Stimulated activated effector memory CD8-positive, alpha-beta T cell treated with anti-CD3 and anti-CD28 coated beads, Interleukin-12 subunit alpha, Interleukin-12 subunit beta, amount 100 ng/mL, for 72 hours (primary cell): ENCODE measurements at regions not wholly inside any gene's neighbourhood (a gene's known extent, or its start where the extent isn't known, plus 50 kb on each side); places are given as distances from the start of the nearest gene placed in this dataset.

Experiments used
- ATAC-seq: fragments of 150-1000 bp; cut with Tn5 transposase; 2 replicates; pipeline ENCODE4 v1.10.0; 2021
- DNase-seq, 2 donors: peaks; one replicate each; pipeline ENCODE4 v3.0.0; 2021 to 2022; ENCODE audit warnings: low spot score in 2 of 2
- H3K27ac Mint-ChIP-seq: one replicate; pipeline ENCODE4 v1.8.0; 2022; ENCODE audit warnings: mild to moderate bottlenecking, mixed read lengths
- H3K36me3 Mint-ChIP-seq: one replicate; pipeline ENCODE4 v1.8.0; 2022; ENCODE audit warnings: mild to moderate bottlenecking, mixed read lengths
- H3K4me1 Mint-ChIP-seq: one replicate; pipeline ENCODE4 v1.8.0; 2022; ENCODE audit warnings: mixed read lengths
- H3K4me3 Mint-ChIP-seq: one replicate; pipeline ENCODE4 v1.8.0; 2022; ENCODE audit warnings: mild to moderate bottlenecking, mixed read lengths
- H3K9me3 Mint-ChIP-seq: one replicate; pipeline ENCODE4 v1.8.0; 2022; ENCODE audit warnings: mixed read lengths

DNA sequence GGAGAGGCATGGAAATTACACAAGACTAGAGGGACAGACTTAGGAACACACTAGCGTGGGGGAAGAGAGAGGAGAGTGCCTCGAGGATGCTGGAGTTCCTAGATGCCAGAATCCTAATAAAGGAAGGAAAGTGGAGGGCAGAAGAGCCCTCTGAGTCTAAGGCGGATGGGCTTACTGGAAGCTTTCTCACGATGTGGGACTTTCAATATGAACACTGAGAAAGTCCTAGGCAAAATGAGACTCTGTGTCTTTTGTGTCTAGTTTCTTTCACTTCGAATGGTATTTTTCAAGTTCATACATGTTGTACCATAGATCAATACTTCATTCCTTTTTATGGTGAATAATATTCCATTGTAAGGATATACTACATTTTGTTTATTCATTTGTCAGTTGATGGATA lies 239.4 kb downstream of the NSG2 start:
- ATAC-seq = no peak
- H3K4me1 Mint-ChIP-seq = no peaks in the 10 kb centered on the region
- no peaks in the 10 kb centered on the region for H3K36me3 Mint-ChIP-seq
- H3K4me3 Mint-ChIP-seq = no peak overlapping the region
- H3K9me3 Mint-ChIP-seq = peaks cover 3% of the 10 kb centered on the region
- no peak overlapping the region for H3K27ac Mint-ChIP-seq
- DNase-seq = no peak

DNA sequence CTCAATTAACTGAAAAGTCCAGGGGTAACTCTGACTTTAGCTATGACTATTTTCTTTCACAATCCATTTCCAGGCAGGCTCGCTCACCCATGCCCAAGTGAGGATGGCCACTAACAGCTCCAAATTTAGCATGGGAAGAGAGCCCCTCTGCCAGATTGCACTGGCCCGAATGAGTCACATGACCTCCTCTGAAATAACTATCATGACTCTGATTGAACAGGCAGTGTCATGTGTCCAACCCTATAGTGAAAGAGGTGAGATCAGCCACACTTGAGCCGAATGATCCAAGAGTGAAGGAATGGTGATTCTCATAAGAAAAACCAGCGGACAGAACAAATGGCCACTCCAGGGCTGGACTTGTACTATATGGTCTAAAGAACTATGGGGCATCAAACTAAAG lies 242.3 kb downstream of the NSG2 start:
- H3K27ac Mint-ChIP-seq = no peak overlapping the region
- H3K9me3 Mint-ChIP-seq = peaks cover 5% of the 10 kb centered on the region
- ATAC-seq = no peak
- H3K4me1 Mint-ChIP-seq = no peaks in the 10 kb centered on the region
- H3K4me3 Mint-ChIP-seq = no peak overlapping the region
- DNase-seq = no peak
- no peaks in the 10 kb centered on the region for H3K36me3 Mint-ChIP-seq

DNA sequence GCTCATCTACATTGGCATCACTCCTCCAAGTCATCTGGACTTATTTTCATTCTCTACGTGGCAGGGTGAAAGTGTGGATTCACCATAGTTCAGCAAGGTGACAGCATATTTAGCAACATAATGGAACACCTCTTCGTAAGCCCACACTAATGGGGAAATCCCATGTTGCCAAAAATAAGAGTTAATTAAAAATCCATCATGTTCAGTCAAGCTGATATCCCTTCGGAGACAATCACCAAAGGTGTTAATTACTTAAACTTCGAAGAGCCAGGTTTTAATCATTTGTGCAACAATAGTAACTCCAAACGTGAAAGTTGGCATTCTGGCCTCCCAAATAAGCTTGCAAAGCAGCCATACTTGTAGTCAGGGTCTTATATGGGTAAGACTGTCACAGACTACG lies 242.9 kb downstream of the NSG2 start:
- ATAC-seq (no peak), DNase-seq (peak in 1 of 2 donors; percentile 15)
- Mint-ChIP-seq H3K4me3 (no peak overlapping the region), H3K9me3 (peaks cover 6% of the 10 kb centered on the region), H3K27ac (no peak overlapping the region), H3K4me1 (no peaks in the 10 kb centered on the region), H3K36me3 (no peaks in the 10 kb centered on the region)

DNA sequence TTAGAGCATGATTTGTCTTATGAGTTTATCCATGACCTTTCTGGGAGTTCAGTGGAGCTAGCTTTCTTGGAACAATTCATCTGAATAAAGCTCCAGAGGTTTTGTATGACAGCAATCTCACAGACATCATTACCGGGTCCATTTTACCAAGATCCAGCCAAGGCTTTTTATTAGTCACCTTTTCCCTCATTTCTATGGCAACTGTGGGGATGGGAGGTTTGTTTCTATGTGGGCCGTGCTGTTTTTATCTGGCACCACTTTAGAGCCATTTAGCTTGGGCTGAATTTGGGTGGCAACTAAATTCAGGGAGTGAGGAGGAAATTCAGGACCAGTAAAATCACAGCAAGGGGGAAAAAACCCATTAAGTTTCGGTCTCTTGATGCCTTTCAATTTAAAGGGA lies 245.7 kb downstream of the NSG2 start:
- Mint-ChIP-seq H3K9me3 (peaks cover 7% of the 10 kb centered on the region), H3K27ac (no peak overlapping the region), H3K36me3 (no peaks in the 10 kb centered on the region), H3K4me3 (no peak overlapping the region), H3K4me1 (no peaks in the 10 kb centered on the region)
- DNase-seq = no peak
- no peak for ATAC-seq

DNA sequence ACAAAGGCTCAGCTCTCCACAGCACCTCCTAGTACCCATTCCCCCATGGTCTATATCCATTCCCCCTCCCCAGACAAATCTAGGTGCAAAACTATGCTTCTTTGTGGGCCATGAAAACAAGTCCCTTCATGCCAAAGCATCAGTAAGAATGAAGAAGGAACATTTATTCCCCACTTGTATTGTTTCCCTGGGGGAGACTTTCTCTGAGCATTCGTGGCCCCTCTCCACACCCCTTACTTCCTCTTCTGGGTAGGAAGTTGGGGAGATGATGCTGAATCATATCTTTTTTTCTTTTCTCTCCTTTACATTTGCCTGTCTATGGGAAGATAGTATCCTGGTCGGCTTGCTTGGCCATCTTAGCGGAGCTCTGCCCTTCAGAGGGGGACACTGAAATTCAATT lies 246.8 kb downstream of the NSG2 start:
- no peaks in the 10 kb centered on the region for H3K4me1 Mint-ChIP-seq
- DNase-seq (no peak), ATAC-seq (no peak)
- no peak overlapping the region for H3K4me3 Mint-ChIP-seq
- no peaks in the 10 kb centered on the region for H3K36me3 Mint-ChIP-seq
- no peak overlapping the region for H3K27ac Mint-ChIP-seq
- peaks cover 7% of the 10 kb centered on the region for H3K9me3 Mint-ChIP-seq

DNA sequence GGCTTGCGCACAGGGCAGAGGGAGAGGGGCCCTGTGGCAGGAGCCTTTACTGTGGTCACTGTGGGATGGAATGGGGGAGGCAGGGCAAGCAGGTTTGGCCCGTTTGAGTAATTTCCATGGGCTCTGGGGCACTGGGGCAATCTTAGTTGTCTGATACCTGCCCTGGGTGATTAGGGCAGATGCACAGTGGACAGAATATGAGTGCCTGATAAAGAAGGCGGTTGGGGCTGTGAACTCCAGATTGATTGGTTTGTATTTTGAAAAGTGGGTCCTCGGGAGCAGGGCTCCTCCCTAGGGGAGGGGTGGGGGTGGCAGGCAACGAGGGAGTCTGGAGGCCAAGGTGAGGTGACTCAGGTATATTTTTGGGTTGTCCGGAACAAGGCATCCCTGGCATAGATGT lies 247.5 kb downstream of the NSG2 start:
- Mint-ChIP-seq H3K4me3 (no peak overlapping the region), H3K27ac (no peak overlapping the region), H3K9me3 (peaks cover 7% of the 10 kb centered on the region), H3K4me1 (no peaks in the 10 kb centered on the region), H3K36me3 (no peaks in the 10 kb centered on the region)
- no peak for DNase-seq
- ATAC-seq = no peak

DNA sequence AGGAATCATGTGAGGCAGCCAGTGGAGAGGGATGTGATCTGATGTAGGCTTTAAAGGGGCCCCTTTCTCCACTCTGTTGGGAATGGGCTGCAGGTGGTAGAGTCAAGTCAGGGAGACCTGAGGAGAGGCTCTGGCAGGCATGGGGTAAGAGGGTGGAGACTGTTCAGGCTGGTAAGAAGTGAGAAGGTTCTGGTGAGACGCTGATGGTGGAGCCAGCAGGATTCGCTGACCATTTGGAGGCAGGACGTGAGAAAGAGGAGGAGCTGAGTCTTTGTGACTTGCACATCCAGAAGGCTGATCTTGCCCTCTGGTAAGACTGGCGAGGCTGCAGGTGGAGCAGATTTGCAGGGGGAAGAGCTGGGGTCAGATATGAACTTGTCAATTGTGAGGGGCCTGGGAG lies 248.0 kb downstream of the NSG2 start:
- ATAC-seq = no peak
- peaks cover 7% of the 10 kb centered on the region for H3K9me3 Mint-ChIP-seq
- DNase-seq = no peak
- H3K4me1 Mint-ChIP-seq = no peaks in the 10 kb centered on the region
- H3K4me3 Mint-ChIP-seq = no peak overlapping the region
- H3K36me3 Mint-ChIP-seq = no peaks in the 10 kb centered on the region
- H3K27ac Mint-ChIP-seq = no peak overlapping the region

DNA sequence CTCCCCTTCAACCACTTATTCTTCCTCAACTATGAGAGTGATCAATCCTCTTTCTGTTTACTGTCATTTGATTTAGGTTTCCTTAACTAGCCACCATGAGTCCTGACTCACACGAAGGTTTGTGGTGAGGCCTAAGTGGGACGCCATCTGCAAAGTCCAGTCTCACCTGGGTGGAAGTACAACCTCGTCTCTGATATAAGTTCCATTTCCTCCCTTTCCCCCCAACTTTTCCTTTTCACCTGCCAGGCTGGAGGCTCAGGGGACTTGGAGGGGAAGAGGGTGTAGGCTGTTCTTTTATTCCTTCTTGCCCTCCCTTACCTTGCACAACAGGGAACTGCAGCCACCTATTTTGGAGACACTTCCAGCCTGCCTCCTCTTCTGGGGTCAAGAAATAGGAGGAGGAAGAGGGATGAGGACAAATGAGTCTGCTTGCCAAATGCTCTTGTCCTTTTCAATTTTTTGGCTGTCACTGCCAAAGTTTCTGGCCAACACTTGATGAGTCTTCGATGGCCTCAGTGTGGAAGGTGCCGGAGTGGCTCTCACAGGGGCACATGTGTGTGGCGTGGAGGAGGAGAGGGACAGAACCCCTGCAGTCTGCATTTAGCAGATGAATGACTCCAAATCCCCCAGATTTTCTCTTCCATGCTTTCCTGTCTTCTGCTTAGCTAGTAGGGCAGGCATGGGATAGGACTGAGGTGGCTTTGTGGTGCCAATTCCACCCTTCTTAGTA lies 249.6 kb downstream of the NSG2 start:
- H3K9me3 Mint-ChIP-seq = peaks cover 7% of the 10 kb centered on the region
- H3K36me3 Mint-ChIP-seq = no peaks in the 10 kb centered on the region
- H3K4me3 Mint-ChIP-seq = no peak overlapping the region
- H3K27ac Mint-ChIP-seq = no peak overlapping the region
- H3K4me1 Mint-ChIP-seq = no peaks in the 10 kb centered on the region
- DNase-seq (no peak), ATAC-seq (no peak)

DNA sequence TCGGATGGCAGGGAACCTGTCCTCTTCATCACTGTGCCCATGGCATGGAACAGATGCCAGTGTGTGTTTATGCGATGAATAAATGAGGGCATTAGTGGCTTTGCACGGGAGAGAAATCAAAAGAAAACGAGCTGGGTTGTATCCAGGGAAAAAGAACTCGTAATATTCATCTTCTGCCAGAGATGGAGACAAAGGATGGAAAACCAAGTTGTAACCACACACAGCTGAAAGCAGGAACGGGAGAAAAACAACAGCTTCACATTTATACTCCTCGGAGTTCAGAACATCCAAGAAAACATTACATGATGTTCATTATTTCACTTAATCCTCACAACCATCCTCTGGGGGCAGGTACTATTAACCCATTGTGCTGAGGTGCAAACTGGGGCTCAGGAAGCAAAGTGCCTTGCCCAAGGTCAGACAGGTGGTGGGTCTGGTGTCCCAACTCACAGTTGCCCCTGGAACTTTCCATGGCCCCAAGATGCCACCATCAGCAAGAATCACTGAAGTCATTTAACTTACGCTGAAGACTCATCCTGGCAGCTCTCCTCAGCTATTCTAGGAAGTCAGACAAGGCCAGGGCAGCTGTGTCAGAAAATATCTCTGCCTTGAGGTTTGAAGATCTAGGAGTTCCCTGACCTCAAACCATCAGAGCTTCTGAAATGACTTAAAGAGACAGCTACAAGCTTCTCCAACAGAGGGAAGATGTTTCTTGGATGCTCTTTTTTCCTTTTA lies 250.4 kb downstream of the NSG2 start:
- ATAC-seq = no peak
- H3K4me3 Mint-ChIP-seq = no peak overlapping the region
- H3K36me3 Mint-ChIP-seq = no peaks in the 10 kb centered on the region
- no peaks in the 10 kb centered on the region for H3K4me1 Mint-ChIP-seq
- peaks cover 5% of the 10 kb centered on the region for H3K9me3 Mint-ChIP-seq
- DNase-seq = no peak
- H3K27ac Mint-ChIP-seq = no peak overlapping the region

DNA sequence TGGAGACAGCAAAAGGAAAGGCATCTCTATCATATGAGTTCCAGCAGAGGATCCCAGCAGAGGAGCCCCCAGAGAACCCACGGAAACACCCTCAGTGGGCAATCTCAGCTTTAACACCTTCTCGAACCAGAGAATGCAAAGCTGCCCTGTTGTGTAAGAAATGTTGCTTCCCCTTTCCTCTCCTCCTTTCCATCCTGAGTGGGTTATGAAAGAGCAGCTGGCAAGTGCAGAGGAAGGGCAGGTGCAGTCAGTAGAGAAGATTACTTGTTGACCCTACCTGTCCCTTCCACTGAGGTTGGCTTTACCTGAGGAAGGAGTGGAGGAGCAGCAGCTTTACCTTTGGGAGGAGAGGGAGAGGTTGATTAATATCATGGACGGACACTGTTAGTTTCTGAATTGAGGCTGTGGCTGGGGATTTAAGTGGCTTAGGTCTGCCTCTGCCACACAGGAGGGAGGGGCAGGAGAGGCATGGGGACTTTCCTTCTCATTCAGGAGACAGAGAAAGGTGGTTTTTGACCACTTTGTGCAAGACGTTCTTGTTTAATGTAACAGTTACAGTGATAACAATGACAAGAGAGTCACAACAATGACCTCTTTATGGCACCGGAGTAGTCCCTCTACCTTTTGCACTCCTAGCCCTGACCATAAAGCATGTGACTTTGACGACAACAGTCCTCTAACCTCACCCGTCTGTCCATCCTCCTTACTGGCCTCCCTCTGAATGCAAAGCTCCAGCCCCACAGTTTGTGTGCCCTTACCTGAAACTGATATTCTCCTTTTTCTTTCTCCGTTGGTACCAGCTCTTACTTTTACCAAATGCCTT lies 254.8 kb downstream of the NSG2 start:
- H3K27ac Mint-ChIP-seq = no peak overlapping the region
- H3K4me1 Mint-ChIP-seq = no peaks in the 10 kb centered on the region
- H3K4me3 Mint-ChIP-seq = no peak overlapping the region
- no peak for ATAC-seq
- H3K36me3 Mint-ChIP-seq = no peaks in the 10 kb centered on the region
- no peak for DNase-seq
- H3K9me3 Mint-ChIP-seq = no peaks in the 10 kb centered on the region

DNA sequence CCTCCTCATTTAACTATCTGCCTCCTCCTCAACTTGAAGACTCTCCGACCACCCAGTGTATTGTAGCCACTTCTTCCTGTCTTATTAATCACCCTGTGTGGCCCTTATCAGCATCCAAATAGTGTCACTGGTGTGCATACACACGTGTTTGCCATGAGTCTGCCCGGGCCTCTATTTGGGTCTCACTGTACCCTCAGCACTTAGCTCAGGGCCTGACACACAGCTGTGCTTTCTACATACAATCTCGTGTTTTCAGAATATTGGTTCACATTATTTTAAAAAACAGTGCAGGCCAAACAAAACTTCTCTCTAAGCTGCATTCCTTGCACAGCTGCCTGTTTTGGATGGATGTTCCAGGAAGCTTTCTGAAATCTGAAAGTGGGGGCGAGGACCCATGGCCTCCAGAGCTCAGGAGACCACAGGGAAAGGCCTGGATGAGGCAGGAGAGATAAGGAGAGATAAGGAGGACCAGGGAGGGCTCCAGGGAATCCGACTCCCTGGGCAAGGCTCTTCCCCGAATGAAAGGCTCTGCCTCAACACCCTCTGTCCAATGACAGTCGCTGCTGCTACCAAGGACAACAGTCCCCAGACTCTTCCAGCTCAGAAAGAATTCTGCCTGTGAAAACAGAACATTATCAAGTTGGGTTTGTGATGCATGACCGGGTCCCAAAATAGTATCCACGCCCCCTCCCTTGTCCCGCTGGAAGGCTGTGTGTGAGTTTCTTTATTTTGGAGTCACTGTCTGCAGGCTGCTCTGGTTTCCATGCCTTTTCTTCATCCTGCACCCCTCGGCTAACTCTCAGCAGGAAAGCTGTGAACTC lies 255.6 kb downstream of the NSG2 start:
- Mint-ChIP-seq H3K4me1 (no peaks in the 10 kb centered on the region), H3K9me3 (no peaks in the 10 kb centered on the region), H3K27ac (no peak overlapping the region), H3K4me3 (no peak overlapping the region), H3K36me3 (no peaks in the 10 kb centered on the region)
- DNase-seq (no peak), ATAC-seq (no peak)

DNA sequence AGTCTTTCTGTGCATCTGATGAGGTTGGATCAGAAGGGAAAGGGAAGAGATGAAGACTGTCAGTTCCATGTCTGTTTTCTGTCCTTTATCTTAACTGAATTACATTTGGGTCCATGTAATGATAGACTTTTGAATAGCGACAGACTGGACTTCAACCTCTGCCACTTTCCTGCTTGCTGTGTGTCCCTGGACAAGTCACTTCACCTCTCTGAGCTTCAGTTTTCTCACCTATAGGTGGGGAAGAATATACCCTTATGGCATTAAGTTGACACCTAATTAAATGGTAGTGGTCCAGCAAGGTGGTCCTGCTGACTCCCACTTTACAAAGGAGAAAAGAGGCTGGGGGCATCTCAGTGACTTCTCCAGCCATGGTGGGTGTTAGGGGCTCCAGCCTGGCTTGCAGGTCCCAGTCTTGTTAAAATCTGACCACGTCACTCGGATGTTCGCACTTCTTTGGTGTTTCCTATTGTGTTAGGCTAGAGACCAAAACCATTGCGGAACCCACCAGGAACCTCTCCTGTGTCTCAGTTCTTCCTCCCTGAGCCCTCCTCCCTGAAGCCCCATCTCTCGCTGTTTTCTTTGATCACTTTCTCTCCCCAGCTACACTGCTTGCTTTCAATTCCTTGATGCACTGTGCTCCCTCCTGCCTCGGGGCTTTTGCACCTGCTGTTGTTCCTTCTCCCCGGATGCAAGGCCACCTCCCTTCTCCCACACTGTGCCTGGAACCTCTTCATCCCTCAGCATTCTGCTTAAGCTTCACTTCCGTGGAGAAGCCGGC lies 256.5 kb downstream of the NSG2 start:
- no peak for ATAC-seq
- H3K4me3 Mint-ChIP-seq = no peak overlapping the region
- no peaks in the 10 kb centered on the region for H3K9me3 Mint-ChIP-seq

DNA sequence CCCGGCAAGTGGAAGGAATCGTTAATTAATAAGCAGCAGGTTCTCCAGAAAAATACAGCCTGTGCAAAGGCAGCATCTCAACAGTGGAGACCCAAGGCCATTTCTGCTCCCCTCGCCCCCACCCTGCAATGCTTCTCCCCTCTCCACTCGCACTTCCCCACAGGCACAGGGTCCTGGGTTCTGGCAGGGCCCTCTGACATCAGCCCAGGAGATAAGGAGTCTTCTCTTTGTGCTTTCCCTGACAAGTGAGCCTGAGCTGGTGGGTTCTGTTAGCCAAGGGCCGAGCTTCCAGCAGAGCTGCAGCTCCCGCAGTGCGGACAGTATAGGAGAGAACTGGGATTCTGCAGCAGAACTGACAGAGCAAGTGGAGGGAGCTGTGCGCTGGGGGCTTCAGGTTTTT lies 257.5 kb downstream of the NSG2 start:
- ATAC-seq (no peak), DNase-seq (no peak)
- Mint-ChIP-seq H3K36me3 (no peaks in the 10 kb centered on the region), H3K27ac (no peak overlapping the region), H3K4me1 (no peaks in the 10 kb centered on the region), H3K9me3 (no peaks in the 10 kb centered on the region), H3K4me3 (no peak overlapping the region)

More for the DNA sequence above, 256.5 kb downstream of the NSG2 start:
- Mint-ChIP-seq H3K4me1 (no peaks in the 10 kb centered on the region), H3K36me3 (no peaks in the 10 kb centered on the region), H3K27ac (no peak overlapping the region)
- no peak for DNase-seq

DNA sequence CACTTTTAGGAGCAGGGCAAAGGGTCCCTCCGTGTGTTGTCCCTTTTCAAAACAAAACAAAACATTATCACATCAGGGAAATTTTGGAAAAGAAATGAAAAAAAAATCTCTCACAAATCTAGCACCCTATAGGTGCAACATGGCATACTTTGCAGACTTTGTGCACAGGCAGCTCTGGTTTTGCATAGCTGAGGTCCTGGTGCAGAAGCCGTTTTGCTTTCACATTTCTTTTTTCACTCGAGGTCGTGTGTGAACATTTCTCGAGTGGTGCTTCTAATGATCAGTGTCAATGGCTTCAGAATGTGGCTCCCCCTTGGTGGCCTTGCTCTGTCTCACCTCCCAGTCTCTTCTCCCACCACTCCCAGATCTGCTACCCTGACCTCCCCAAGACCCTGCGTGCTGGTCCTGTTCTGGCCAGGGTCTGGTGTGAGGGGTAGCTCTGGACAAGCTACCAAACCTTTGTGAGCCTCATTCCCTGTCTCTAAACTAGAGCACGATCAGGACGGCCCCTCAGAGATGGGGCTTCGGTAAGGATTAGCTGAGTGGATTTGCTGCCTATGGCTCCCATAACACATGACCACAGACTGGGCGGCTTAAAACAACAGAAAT lies 258.0 kb downstream of the NSG2 start:
- H3K27ac Mint-ChIP-seq = no peak overlapping the region
- H3K4me3 Mint-ChIP-seq = no peak overlapping the region

More for the DNA sequence above, 258.0 kb downstream of the NSG2 start:
- no peaks in the 10 kb centered on the region for H3K9me3 Mint-ChIP-seq
- no peaks in the 10 kb centered on the region for H3K4me1 Mint-ChIP-seq
- ATAC-seq (no peak), DNase-seq (no peak)
- H3K36me3 Mint-ChIP-seq = no peaks in the 10 kb centered on the region
